ENCODE measurements at regions not wholly inside any gene's neighbourhood (a gene's known extent, or its start where the extent isn't known, plus 50 kb on each side); places are given as distances from the start of the nearest gene placed in this dataset.

DNA sequence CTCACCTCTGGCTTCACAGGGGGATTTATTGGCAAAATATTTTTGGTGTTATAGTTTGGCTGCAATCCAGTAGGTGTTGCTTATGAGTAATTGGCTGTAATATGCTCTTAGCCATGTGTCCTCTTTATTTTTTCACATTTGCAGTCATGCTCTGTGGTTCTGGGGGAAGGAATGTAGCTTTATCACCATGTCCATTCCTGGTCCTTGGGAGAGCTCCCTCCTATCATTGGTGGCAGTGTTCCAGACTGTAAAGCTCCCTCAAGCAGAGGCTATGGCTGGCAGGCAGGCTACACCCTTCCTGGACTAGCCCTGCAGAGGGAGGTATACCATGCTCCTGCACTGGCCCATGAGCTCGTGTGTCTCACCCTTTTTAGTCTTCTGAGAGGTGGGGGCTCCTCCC lies 120.0 kb upstream of the FSIP2 start:
- TF ChIP-seq CTCF (IDR thresholded peaks at IDR 0.05) (no peak), POLR2A (IDR thresholded peaks at IDR 0.05) (no peak)
